ENCODE measurements at regions not wholly inside any gene's neighbourhood (a gene's known extent, or its start where the extent isn't known, plus 50 kb on each side); places are given as distances from the start of the nearest gene placed in this dataset.

GRCh38 chr3:5448246-5448645, 260.7 kb downstream of the EDEM1 start:
- Histone ChIP-seq H3K27ac (no peak overlapping the region), H4K20me1 (ENCODE audit: insufficient read depth) (no peaks in the 10 kb centered on the region), H3K36me3 (ENCODE audit: low read depth) (no peaks in the 10 kb centered on the region), H3K4me3 (no peak overlapping the region), H3K4me2 (no peak overlapping the region), H3K79me2 (ENCODE audit: low read depth) (no peaks in the 10 kb centered on the region), H3F3A (ENCODE audit: insufficient read depth, low read depth) (no peaks in the 10 kb centered on the region), H3K9me3 (ENCODE audit: insufficient read depth, low read depth) (no peaks in the 10 kb centered on the region), H3K4me1 (replicated peaks; ENCODE audit: insufficient read depth) (no peaks in the 10 kb centered on the region), H3K27me3 (ENCODE audit: insufficient read depth, low read depth) (no peaks in the 10 kb centered on the region), H2AFZ (no peak overlapping the region), H3K9me2 (ENCODE audit: insufficient read depth) (no peaks in the 10 kb centered on the region)
- ChIA-PET POLR2A (ENCODE audit: unreplicated experiment) (no interaction called here), CTCF (no interaction called here)
- TF ChIP-seq EZH2 (IDR thresholded peaks at IDR 0.05; ENCODE audit: low read depth) (no peak), CTCF (conservative IDR thresholded peaks at IDR 0.05) (no peak)
- no peak for DNase-seq
- intact Hi-C loops (cut with micrococcal nuclease; ENCODE audit: unreplicated experiment): no loop called here
- no TSS peak for BruUV-seq (replicated peaks)

- Histone ChIP-seq H3K36me3 (ENCODE audit: low read depth) (no peaks in the 10 kb centered on the region), H2AFZ (no peak overlapping the region), H3K4me2 (no peak overlapping the region), H3K9me3 (ENCODE audit: insufficient read depth, low read depth) (no peaks in the 10 kb centered on the region), H3K27ac (no peak overlapping the region), H3K79me2 (ENCODE audit: low read depth) (no peaks in the 10 kb centered on the region), H3K4me1 (replicated peaks; ENCODE audit: insufficient read depth) (no peaks in the 10 kb centered on the region), H3K4me3 (no peak overlapping the region), H3K27me3 (ENCODE audit: insufficient read depth, low read depth) (no peaks in the 10 kb centered on the region), H3F3A (ENCODE audit: insufficient read depth, low read depth) (no peaks in the 10 kb centered on the region), H3K9me2 (ENCODE audit: insufficient read depth) (no peaks in the 10 kb centered on the region), H4K20me1 (ENCODE audit: insufficient read depth) (no peaks in the 10 kb centered on the region)
- no TSS peak for BruUV-seq (replicated peaks)
- intact Hi-C loops (cut with micrococcal nuclease; ENCODE audit: unreplicated experiment): no loop called here
- TF ChIP-seq CTCF (conservative IDR thresholded peaks at IDR 0.05) (no peak), EZH2 (IDR thresholded peaks at IDR 0.05; ENCODE audit: low read depth) (no peak)
- ChIA-PET CTCF (no interaction called here), POLR2A (ENCODE audit: unreplicated experiment) (interaction anchor here (0.7 kb wide), 1 partner anchor 729 kb away, joined by 9 read pairs; no protein-coding TSS in a partner anchor)
- no peak for DNase-seq
Measured at GRCh38 chr3:5448816-5449215, 261.3 kb downstream of the EDEM1 start.

GRCh38 chr3:5456199-5456598, 268.7 kb downstream of the EDEM1 start:
- Histone ChIP-seq H3K9me3 (ENCODE audit: insufficient read depth, low read depth) (no peaks in the 10 kb centered on the region), H3F3A (ENCODE audit: insufficient read depth, low read depth) (no peaks in the 10 kb centered on the region), H3K27me3 (ENCODE audit: insufficient read depth, low read depth) (no peaks in the 10 kb centered on the region), H4K20me1 (ENCODE audit: insufficient read depth) (no peaks in the 10 kb centered on the region), H3K27ac (no peak overlapping the region), H3K4me1 (replicated peaks; ENCODE audit: insufficient read depth) (no peaks in the 10 kb centered on the region), H3K4me2 (no peak overlapping the region), H3K9me2 (ENCODE audit: insufficient read depth) (no peaks in the 10 kb centered on the region), H3K4me3 (no peak overlapping the region), H3K36me3 (ENCODE audit: low read depth) (no peaks in the 10 kb centered on the region), H2AFZ (no peak overlapping the region), H3K79me2 (ENCODE audit: low read depth) (no peaks in the 10 kb centered on the region)
- POLR2A ChIA-PET (ENCODE audit: unreplicated experiment): no interaction called here
- intact Hi-C loops (cut with micrococcal nuclease; ENCODE audit: unreplicated experiment): no loop called here
- DNase-seq: no peak
- no peak for TF ChIP-seq CTCF (conservative IDR thresholded peaks at IDR 0.05)
- TF ChIP-seq EZH2 (IDR thresholded peaks at IDR 0.05; ENCODE audit: low read depth): no peak
- CTCF ChIA-PET: interaction anchor here (0.7 kb wide), 1 partner anchor 20 kb away, joined by 6 read pairs; no protein-coding TSS in a partner anchor
- no TSS peak for BruUV-seq (replicated peaks)
